SJCRH30 (cell line): ENCODE measurements at regions not wholly inside any gene's neighbourhood (a gene's known extent, or its start where the extent isn't known, plus 50 kb on each side); places are given as distances from the start of the nearest gene placed in this dataset.
A peak's percentile ranks its signal among the peaks of the same experiment; 100 is the strongest.

Experiments used
- DNase-seq, 2 experiments: peaks; one replicate each; pipeline ENCODE4 v3.0.0-alpha.2; 2015 to 2020
- H3K27ac ChIP-seq: fragments of 250-450 bp; sonication (Bioruptor Pico); 2 replicates; pipeline ENCODE4 v1.5.1; 2020; ENCODE audit warnings: mild to moderate bottlenecking, moderate library complexity
- H3K27me3 ChIP-seq: fragments of 250-450 bp; sonication (Bioruptor Pico); 2 replicates; pipeline ENCODE4 v1.5.1; 2020; ENCODE audit warnings: mild to moderate bottlenecking, moderate library complexity
- H3K36me3 ChIP-seq: fragments of 250-450 bp; sonication (Bioruptor Pico); 2 replicates; pipeline ENCODE4 v1.5.1; 2020; ENCODE audit warnings: mild to moderate bottlenecking, moderate library complexity
- H3K4me1 ChIP-seq: fragments of 250-450 bp; sonication (Bioruptor Pico); 2 replicates; pipeline ENCODE4 v1.5.1; 2020; ENCODE audit warnings: mild to moderate bottlenecking, moderate library complexity
- H3K4me3 ChIP-seq: fragments of 250-450 bp; sonication (Bioruptor Pico); 2 replicates; pipeline ENCODE4 v1.5.1; 2020; ENCODE audit warnings: mild to moderate bottlenecking, moderate library complexity
- H3K9me3 ChIP-seq: fragments of 250-450 bp; sonication (Bioruptor Pico); replicated peaks from 2 replicates; pipeline ENCODE4 v1.5.1; 2020; ENCODE audit warnings: mild to moderate bottlenecking, moderate library complexity

- no peak for DNase-seq
- Histone ChIP-seq H3K4me1 (no peaks in the 10 kb centered on the region), H3K4me3 (no peak overlapping the region), H3K27ac (no peak overlapping the region), H3K36me3 (no peaks in the 10 kb centered on the region), H3K9me3 (no peaks in the 10 kb centered on the region), H3K27me3 (no peaks in the 10 kb centered on the region)
These were observed 128.9 kb upstream of the TP63 start for GRCh38 chr3:189502256-189502655.

DNA sequence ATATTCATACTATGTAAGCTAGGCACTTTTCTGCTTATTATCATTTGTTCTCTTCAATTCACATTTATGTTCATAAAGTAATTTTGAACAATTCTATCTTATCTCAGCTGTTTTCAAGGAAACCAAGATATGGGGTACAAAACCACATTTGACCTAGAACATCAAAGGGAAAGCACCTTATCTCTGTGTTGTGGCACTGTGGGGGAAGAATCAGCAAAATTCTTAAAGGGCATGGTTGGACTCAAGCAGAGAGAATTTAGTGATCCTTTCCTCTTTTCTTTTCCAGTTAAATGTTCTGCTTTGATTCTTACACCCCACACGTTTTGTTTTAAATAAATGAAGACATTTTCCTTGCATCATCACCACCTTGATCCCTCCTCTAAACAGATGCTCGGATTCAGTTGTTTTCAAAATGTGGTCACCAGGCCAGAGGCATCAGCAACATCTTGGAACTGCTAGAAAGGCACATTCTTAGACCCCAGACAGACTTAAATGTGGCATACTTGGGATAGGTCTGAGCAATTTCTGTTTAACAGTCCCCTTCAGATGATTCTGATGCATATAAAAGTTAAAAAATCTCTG is 128.4 kb upstream of the TP63 start:
- Histone ChIP-seq H3K27me3 (no peaks in the 10 kb centered on the region), H3K9me3 (no peaks in the 10 kb centered on the region), H3K36me3 (no peaks in the 10 kb centered on the region), H3K4me1 (no peaks in the 10 kb centered on the region), H3K4me3 (no peak overlapping the region), H3K27ac (no peak overlapping the region)
- no peak for DNase-seq

- DNase-seq: no peak
- H3K4me1 ChIP-seq: no peaks in the 10 kb centered on the region
- no peaks in the 10 kb centered on the region for H3K27me3 ChIP-seq
- no peak overlapping the region for H3K27ac ChIP-seq
- no peaks in the 10 kb centered on the region for H3K36me3 ChIP-seq
- no peak overlapping the region for H3K4me3 ChIP-seq
- no peaks in the 10 kb centered on the region for H3K9me3 ChIP-seq
These were observed 123.3 kb upstream of the TP63 start for GRCh38 chr3:189507856-189508255.

- H3K36me3 ChIP-seq: no peaks in the 10 kb centered on the region
- no peak overlapping the region for H3K27ac ChIP-seq
- DNase-seq: no peak
These were observed 122.2 kb upstream of the TP63 start for GRCh38 chr3:189508784-189509501.

DNA sequence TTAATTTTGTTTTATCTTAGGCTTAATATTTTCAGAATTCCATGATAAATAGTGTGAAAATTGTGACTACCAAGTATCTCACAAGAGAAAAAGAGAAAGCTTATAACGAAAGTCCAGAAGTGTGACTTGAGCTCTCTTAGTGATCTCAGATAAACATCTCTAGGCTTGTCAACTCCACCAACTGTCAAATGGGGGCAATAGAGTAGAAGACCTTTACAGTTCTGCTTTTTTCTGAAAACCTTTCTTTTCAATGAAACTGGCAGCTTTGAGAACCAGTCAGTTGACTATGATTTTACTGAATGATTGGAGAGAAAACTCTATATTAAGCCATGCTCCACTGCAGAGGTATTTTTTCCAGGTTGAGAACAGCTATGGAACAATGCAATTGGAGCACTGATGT is 119.2 kb upstream of the TP63 start:
- no peaks in the 10 kb centered on the region for H3K36me3 ChIP-seq
- no peaks in the 10 kb centered on the region for H3K27me3 ChIP-seq
- H3K27ac ChIP-seq: no peak overlapping the region
- no peak for DNase-seq
- no peak overlapping the region for H3K4me3 ChIP-seq
- no peaks in the 10 kb centered on the region for H3K9me3 ChIP-seq
- H3K4me1 ChIP-seq: no peaks in the 10 kb centered on the region

More at GRCh38 chr3:189508784-189509501, 122.2 kb upstream of the TP63 start:
- Histone ChIP-seq H3K4me1 (no peaks in the 10 kb centered on the region), H3K4me3 (no peak overlapping the region), H3K27me3 (no peaks in the 10 kb centered on the region), H3K9me3 (no peaks in the 10 kb centered on the region)

- Histone ChIP-seq H3K4me1 (no peaks in the 10 kb centered on the region), H3K36me3 (no peaks in the 10 kb centered on the region), H3K27ac (no peak overlapping the region), H3K4me3 (no peak overlapping the region), H3K9me3 (no peaks in the 10 kb centered on the region), H3K27me3 (no peaks in the 10 kb centered on the region)
- no peak for DNase-seq
These were observed 118.4 kb upstream of the TP63 start for GRCh38 chr3:189512821-189513220.

- Histone ChIP-seq H3K36me3 (no peaks in the 10 kb centered on the region), H3K9me3 (no peaks in the 10 kb centered on the region), H3K27me3 (no peaks in the 10 kb centered on the region), H3K4me3 (no peak overlapping the region), H3K4me1 (no peaks in the 10 kb centered on the region), H3K27ac (no peak overlapping the region)
- no peak for DNase-seq
These were observed 117.7 kb upstream of the TP63 start for GRCh38 chr3:189513281-189514117.

GRCh38 chr3:189516039-189516438 is 115.2 kb upstream of the TP63 start:
- H3K9me3 ChIP-seq: no peaks in the 10 kb centered on the region
- H3K36me3 ChIP-seq: no peaks in the 10 kb centered on the region
- no peak overlapping the region for H3K27ac ChIP-seq
- H3K27me3 ChIP-seq: no peaks in the 10 kb centered on the region
- no peak overlapping the region for H3K4me3 ChIP-seq
- DNase-seq: no peak
- no peaks in the 10 kb centered on the region for H3K4me1 ChIP-seq

GRCh38 chr3:189517981-189518380 is 113.2 kb upstream of the TP63 start:
- Histone ChIP-seq H3K27me3 (no peaks in the 10 kb centered on the region), H3K4me3 (no peak overlapping the region), H3K9me3 (no peaks in the 10 kb centered on the region), H3K4me1 (no peaks in the 10 kb centered on the region), H3K27ac (no peak overlapping the region), H3K36me3 (no peaks in the 10 kb centered on the region)
- DNase-seq: peak; percentile 2 to 17

DNA sequence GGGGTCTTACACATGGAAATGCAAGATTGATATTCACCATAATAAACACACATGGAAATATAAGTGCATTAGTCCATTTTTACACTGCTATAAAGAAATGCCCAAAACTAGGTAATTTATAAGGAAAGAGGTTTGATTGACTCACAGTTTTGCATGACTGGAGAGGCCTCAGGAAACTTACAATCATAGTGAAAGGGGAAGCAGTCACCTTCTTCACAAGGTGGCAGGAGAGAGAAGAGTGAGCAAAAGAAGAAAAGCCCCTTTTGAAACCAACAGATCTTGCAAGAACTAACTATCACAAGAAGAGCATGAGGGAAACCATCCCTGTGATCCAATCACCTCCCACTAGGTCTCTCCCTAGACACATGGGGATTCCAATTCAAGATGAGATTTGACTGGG is 111.7 kb upstream of the TP63 start:
- H3K4me3 ChIP-seq: no peak overlapping the region
- no peak for DNase-seq
- H3K4me1 ChIP-seq: no peaks in the 10 kb centered on the region
- H3K27me3 ChIP-seq: no peaks in the 10 kb centered on the region
- no peaks in the 10 kb centered on the region for H3K9me3 ChIP-seq
- H3K36me3 ChIP-seq: no peaks in the 10 kb centered on the region
- H3K27ac ChIP-seq: no peak overlapping the region

GRCh38 chr3:189529468-189529867 is 101.7 kb upstream of the TP63 start:
- Histone ChIP-seq H3K27me3 (no peaks in the 10 kb centered on the region), H3K27ac (no peak overlapping the region), H3K4me3 (no peak overlapping the region), H3K36me3 (no peaks in the 10 kb centered on the region), H3K4me1 (peaks cover 18% of the 10 kb centered on the region), H3K9me3 (no peaks in the 10 kb centered on the region)
- no peak for DNase-seq

- Histone ChIP-seq H3K4me1 (peaks cover 22% of the 10 kb centered on the region), H3K9me3 (no peaks in the 10 kb centered on the region), H3K27ac (no peak overlapping the region), H3K36me3 (no peaks in the 10 kb centered on the region), H3K27me3 (no peaks in the 10 kb centered on the region), H3K4me3 (no peak overlapping the region)
- no peak for DNase-seq
These were observed 101.2 kb upstream of the TP63 start for GRCh38 chr3:189529889-189530471.

GRCh38 chr3:189530822-189531221 is 100.4 kb upstream of the TP63 start:
- Histone ChIP-seq H3K27me3 (no peaks in the 10 kb centered on the region), H3K27ac (no peak overlapping the region), H3K4me1 (peaks cover 26% of the 10 kb centered on the region), H3K36me3 (no peaks in the 10 kb centered on the region), H3K9me3 (no peaks in the 10 kb centered on the region), H3K4me3 (no peak overlapping the region)
- DNase-seq: peak; percentile 35 to 67

DNA sequence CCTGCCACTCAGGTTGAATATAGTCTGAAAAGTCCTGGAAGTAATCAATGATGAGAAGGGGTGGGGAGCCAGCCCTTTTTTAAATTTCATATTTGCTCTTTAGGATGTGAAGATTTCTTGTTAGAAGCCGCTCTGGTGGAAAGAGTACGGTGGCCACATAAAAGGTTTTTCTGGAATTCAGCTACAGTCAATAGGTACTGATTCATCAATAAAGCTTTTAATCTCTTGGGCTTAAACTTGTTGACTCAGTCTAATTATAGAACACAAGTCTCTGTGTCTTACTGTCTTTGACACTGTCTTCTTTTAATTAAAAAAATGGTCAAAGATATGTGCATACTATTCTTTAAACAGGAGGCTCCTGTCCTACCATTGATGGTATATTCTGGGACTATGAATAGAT is 99.9 kb upstream of the TP63 start:
- H3K27ac ChIP-seq: no peak overlapping the region
- no peaks in the 10 kb centered on the region for H3K36me3 ChIP-seq
- no peak for DNase-seq
- H3K4me1 ChIP-seq: peaks cover 26% of the 10 kb centered on the region
- no peaks in the 10 kb centered on the region for H3K9me3 ChIP-seq
- H3K27me3 ChIP-seq: no peaks in the 10 kb centered on the region
- H3K4me3 ChIP-seq: no peak overlapping the region

DNA sequence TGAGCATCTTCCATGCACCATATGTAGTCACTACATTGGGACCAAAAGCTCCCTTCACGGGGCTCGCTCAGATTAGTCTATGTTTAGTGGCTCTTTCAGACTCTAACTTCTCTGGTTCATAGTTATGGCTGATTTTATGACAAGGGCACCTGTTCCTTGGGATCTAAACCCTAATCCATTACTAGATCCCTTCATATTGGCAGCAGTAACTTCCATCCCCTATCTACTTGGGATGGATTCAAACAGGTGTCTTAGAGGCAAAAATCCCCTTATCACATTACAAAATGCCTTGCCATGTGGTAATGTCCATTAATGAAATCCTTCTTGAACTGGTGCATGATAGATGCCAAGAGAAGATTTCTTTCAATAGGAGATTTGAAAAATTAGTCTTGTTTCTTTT is 96.7 kb upstream of the TP63 start:
- peak overlapping the region; percentile 33 for H3K27ac ChIP-seq
- no peak overlapping the region for H3K4me3 ChIP-seq
- H3K9me3 ChIP-seq: no peaks in the 10 kb centered on the region
- peaks cover 26% of the 10 kb centered on the region for H3K4me1 ChIP-seq
- H3K36me3 ChIP-seq: no peaks in the 10 kb centered on the region
- peak; percentile 29 to 85 for DNase-seq
- no peaks in the 10 kb centered on the region for H3K27me3 ChIP-seq
